ENCODE measurements at regions not wholly inside any gene's neighbourhood (a gene's known extent, or its start where the extent isn't known, plus 50 kb on each side); places are given as distances from the start of the nearest gene placed in this dataset.
"Not testable (repeated sequence)": the region's sequence is repeated elsewhere in the genome, so short reads cannot be mapped to it uniquely, and the experiment has no call there.

DNA sequence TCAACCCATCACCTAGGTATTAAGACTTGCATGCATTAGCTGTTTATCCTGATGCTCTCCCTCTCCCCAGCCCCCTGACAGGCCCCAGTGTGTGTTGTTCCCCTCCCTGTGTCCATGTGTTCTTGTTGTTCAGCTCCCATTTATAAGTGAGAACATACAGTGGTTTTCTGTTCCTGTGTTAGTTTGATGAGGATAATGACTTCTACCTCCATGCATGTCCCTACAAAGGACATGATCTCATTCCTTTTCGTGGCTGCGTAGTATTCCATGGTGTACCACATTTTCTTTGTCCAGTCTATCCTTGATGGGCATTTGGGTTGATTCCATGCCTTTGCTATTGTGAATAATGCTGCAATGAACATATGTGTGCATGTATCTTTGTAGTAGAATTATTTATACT is 578.3 kb downstream of the ZNF608 start:
- DNase-seq, POLR2A ChIA-PET, CTCF ChIA-PET: not testable (repeated sequence)

DNA sequence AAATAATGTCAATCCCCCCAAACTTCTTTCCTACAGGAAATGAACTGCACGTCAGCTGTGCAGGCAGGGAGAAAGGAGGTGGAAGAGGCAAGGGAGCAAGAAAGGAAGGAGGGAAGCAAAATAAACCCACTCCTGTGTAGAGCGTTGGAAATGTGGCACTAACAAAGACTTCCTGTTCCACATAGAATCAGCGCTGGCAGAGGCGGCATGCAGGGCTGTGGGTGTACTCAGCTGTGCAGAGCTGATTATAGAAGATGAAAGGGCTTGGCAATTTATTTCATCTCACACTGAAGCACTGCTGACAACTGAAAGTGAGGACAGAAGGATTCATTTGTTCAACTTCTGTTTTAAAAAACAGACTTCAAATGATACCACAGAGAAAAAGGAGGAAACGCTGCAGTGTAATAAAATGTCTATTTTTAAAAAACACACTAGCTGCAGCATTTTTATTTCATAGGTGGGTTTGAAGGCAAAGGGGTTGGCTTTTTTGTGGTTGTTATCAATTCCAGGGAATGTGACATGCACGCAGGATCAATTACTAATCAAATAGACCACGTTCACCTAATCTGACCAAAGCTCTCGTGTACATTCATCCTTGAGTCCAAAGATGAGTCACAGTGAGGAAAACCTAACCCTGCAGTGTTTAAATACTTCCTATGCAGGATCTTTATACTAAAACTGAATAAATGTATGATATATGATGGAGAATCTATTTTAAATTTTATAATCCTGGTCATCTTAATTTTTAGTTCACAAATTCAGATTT is 583.5 kb downstream of the ZNF608 start:
- H3K4me1 ChIP-seq (ENCODE audit: control extremely low read depth in 1 of 4, control insufficient read depth in 4 of 4, insufficient read depth in 4 of 4, low read length in 3 of 4): peaks cover 8 to 30% (median 17%) of the 10 kb centered on the region in 4 experiments
- H3K27me3 ChIP-seq (replicated peaks in 2 of 5; ENCODE audit: control insufficient read depth in 4 of 5, insufficient read depth in 5 of 5, low read length in 4 of 5): no peaks in the 10 kb centered on the region
- WGBS (ENCODE audit: insufficient coverage): 0% methylated on average over 1 of the region's 8 CpGs
- DNase-seq: peak; percentile 36 to 89 (median 79)
- no peaks in the 10 kb centered on the region for H3K36me3 ChIP-seq (ENCODE audit: control insufficient read depth in 4 of 4, insufficient read depth in 4 of 4, low read length in 3 of 4)
- H3K4me3 ChIP-seq (ENCODE audit: control insufficient read depth in 1 of 7, extremely low read depth in 1 of 7, insufficient read depth in 4 of 7, low read depth in 2 of 7, low read length in 6 of 7): peak overlapping the region in 4 of 7 experiments; percentile 34 to 54 (median 41)
- ChIA-PET CTCF (no interaction called here), POLR2A (no interaction called here)
- no peaks in the 10 kb centered on the region for H3K9me3 ChIP-seq (ENCODE audit: control extremely low read depth in 1 of 5, control insufficient read depth in 4 of 5, insufficient read depth in 2 of 5, low read depth in 1 of 5, low read length in 4 of 5)
- H3K27ac ChIP-seq (ENCODE audit: insufficient read depth in 1 of 2, low read depth in 1 of 2, low read length in 2 of 2, poor library complexity in 1 of 2, severe bottlenecking in 2 of 2): peak overlapping the region in 1 of 2 experiments; percentile 32

More for the DNA sequence above, 578.3 kb downstream of the ZNF608 start:
- H3K36me3 ChIP-seq (ENCODE audit: control insufficient read depth in 4 of 4, insufficient read depth in 4 of 4, low read length in 3 of 4); H3K4me3 ChIP-seq (ENCODE audit: control insufficient read depth in 1 of 7, extremely low read depth in 1 of 7, insufficient read depth in 4 of 7, low read depth in 2 of 7, low read length in 6 of 7); H3K27me3 ChIP-seq (replicated peaks in 2 of 5; ENCODE audit: control insufficient read depth in 4 of 5, insufficient read depth in 5 of 5, low read length in 4 of 5); H3K27ac ChIP-seq (ENCODE audit: insufficient read depth in 1 of 2, low read depth in 1 of 2, low read length in 2 of 2, poor library complexity in 1 of 2, severe bottlenecking in 2 of 2): not testable (repeated sequence)
- peaks cover 8 to 15% (median 11%) of the 10 kb centered on the region in 4 experiments for H3K4me1 ChIP-seq (ENCODE audit: control extremely low read depth in 1 of 4, control insufficient read depth in 4 of 4, insufficient read depth in 4 of 4, low read length in 3 of 4)
- H3K9me3 ChIP-seq (ENCODE audit: control extremely low read depth in 1 of 5, control insufficient read depth in 4 of 5, insufficient read depth in 2 of 5, low read depth in 1 of 5, low read length in 4 of 5): peaks cover 0 to 17% (median 0%) of the 10 kb centered on the region in 5 experiments
- WGBS (ENCODE audit: insufficient coverage): no CpG with 5 or more reads among the region's 2 CpGs

DNA sequence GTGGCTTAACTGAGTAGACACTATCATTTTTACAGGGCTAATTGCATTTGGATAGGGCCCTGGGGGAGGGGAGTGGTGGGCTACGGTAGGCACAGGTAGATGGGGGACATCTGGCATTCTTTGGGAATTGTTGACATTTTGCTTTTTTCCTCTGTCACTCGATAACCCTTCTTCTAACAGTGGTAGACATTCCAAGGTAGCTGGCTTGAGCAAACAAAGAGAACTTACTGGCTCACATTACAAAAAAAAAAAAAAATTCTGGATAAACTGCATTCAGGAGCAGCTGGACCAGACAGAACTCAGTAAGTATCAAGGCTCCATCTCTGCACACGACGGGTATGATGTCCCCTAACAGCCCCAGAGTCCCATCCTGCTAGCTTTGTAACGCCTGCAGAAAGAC is 585.2 kb downstream of the ZNF608 start:
- Histone ChIP-seq H3K9me3 (ENCODE audit: control extremely low read depth in 1 of 5, control insufficient read depth in 4 of 5, insufficient read depth in 2 of 5, low read depth in 1 of 5, low read length in 4 of 5) (peaks cover 0 to 1% (median 0%) of the 10 kb centered on the region in 5 experiments), H3K27ac (ENCODE audit: insufficient read depth in 1 of 2, low read depth in 1 of 2, low read length in 2 of 2, poor library complexity in 1 of 2, severe bottlenecking in 2 of 2) (no peak overlapping the region), H3K36me3 (ENCODE audit: control insufficient read depth in 4 of 4, insufficient read depth in 4 of 4, low read length in 3 of 4) (no peaks in the 10 kb centered on the region), H3K27me3 (replicated peaks in 2 of 5; ENCODE audit: control insufficient read depth in 4 of 5, insufficient read depth in 5 of 5, low read length in 4 of 5) (no peaks in the 10 kb centered on the region), H3K4me1 (ENCODE audit: control extremely low read depth in 1 of 4, control insufficient read depth in 4 of 4, insufficient read depth in 4 of 4, low read length in 3 of 4) (peaks cover 11 to 38% (median 24%) of the 10 kb centered on the region in 4 experiments), H3K4me3 (ENCODE audit: control insufficient read depth in 1 of 7, extremely low read depth in 1 of 7, insufficient read depth in 4 of 7, low read depth in 2 of 7, low read length in 6 of 7) (no peak overlapping the region)
- ChIA-PET POLR2A (no interaction called here), CTCF (no interaction called here)
- WGBS (ENCODE audit: insufficient coverage): 100% methylated on average over 3 of the region's 5 CpGs
- DNase-seq: no peak

DNA sequence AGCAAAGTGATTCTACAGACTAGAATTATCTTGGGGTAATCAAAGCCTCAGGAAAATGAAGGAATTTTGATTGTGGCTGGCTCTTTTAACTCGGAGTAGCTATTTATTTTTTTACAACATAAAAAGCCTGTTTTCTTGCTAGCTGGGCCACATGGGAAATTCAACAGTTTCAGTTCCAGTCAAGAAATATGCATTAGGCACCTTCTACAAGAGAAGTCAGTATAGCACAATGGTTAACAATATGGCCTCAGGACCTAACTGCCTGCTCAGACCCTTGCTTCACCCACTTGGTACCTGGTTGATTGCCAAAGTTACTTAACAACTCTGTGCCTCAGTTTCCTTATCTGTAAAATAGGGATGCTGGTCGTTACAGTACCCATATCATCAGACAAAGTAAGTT is 586.2 kb downstream of the ZNF608 start:
- Histone ChIP-seq H3K27ac (ENCODE audit: insufficient read depth in 1 of 2, low read depth in 1 of 2, low read length in 2 of 2, poor library complexity in 1 of 2, severe bottlenecking in 2 of 2) (no peak overlapping the region), H3K4me3 (ENCODE audit: control insufficient read depth in 1 of 7, extremely low read depth in 1 of 7, insufficient read depth in 4 of 7, low read depth in 2 of 7, low read length in 6 of 7) (no peak overlapping the region), H3K4me1 (ENCODE audit: control extremely low read depth in 1 of 4, control insufficient read depth in 4 of 4, insufficient read depth in 4 of 4, low read length in 3 of 4) (peaks cover 11 to 38% (median 24%) of the 10 kb centered on the region in 4 experiments), H3K36me3 (ENCODE audit: control insufficient read depth in 4 of 4, insufficient read depth in 4 of 4, low read length in 3 of 4) (no peaks in the 10 kb centered on the region), H3K27me3 (replicated peaks in 2 of 5; ENCODE audit: control insufficient read depth in 4 of 5, insufficient read depth in 5 of 5, low read length in 4 of 5) (no peaks in the 10 kb centered on the region), H3K9me3 (ENCODE audit: control extremely low read depth in 1 of 5, control insufficient read depth in 4 of 5, insufficient read depth in 2 of 5, low read depth in 1 of 5, low read length in 4 of 5) (peaks cover 0 to 8% (median 4%) of the 10 kb centered on the region in 5 experiments)
- no peak for DNase-seq
- 100% methylated on average over 1 of the region's 2 CpGs for WGBS (ENCODE audit: insufficient coverage)
- ChIA-PET CTCF (no interaction called here), POLR2A (no interaction called here)

DNA sequence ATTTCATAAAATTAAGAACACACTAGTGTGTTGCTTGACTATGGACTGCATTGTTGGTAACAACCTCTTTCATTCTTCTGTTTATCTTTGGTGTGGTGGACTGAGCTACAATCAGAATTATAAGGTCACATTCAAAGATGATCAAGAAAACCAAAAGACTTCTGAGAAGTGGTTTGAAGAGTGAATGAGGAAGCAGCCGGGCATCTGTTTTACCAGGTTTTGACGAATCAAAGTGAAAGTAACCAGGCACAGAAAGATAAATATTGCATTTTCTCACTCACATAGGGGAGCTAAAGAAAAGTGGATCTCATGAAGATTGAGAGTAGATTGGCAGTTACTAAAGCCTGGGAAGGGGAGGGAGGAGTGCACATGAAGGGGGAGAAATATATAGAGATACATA is 589.1 kb downstream of the ZNF608 start:
- H3K36me3 ChIP-seq (ENCODE audit: control insufficient read depth in 4 of 4, insufficient read depth in 4 of 4, low read length in 3 of 4): no peaks in the 10 kb centered on the region
- H3K27me3 ChIP-seq (replicated peaks in 2 of 5; ENCODE audit: control insufficient read depth in 4 of 5, insufficient read depth in 5 of 5, low read length in 4 of 5): no peaks in the 10 kb centered on the region
- peaks cover 0 to 16% (median 10%) of the 10 kb centered on the region in 4 experiments for H3K4me1 ChIP-seq (ENCODE audit: control extremely low read depth in 1 of 4, control insufficient read depth in 4 of 4, insufficient read depth in 4 of 4, low read length in 3 of 4)
- H3K9me3 ChIP-seq (ENCODE audit: control extremely low read depth in 1 of 5, control insufficient read depth in 4 of 5, insufficient read depth in 2 of 5, low read depth in 1 of 5, low read length in 4 of 5): peaks cover 0 to 25% (median 7%) of the 10 kb centered on the region in 5 experiments
- H3K27ac ChIP-seq (ENCODE audit: insufficient read depth in 1 of 2, low read depth in 1 of 2, low read length in 2 of 2, poor library complexity in 1 of 2, severe bottlenecking in 2 of 2): peak overlapping the region; percentile 22 to 62
- WGBS (ENCODE audit: insufficient coverage): no CpG with 5 or more reads among the region's 2 CpGs
- H3K4me3 ChIP-seq (ENCODE audit: control insufficient read depth in 1 of 7, extremely low read depth in 1 of 7, insufficient read depth in 4 of 7, low read depth in 2 of 7, low read length in 6 of 7): peak overlapping the region in 4 of 7 experiments; percentile 29 to 62 (median 49)
- peak; percentile 42 to 89 (median 82) for DNase-seq
- CTCF ChIA-PET: interaction anchor here (0.6 kb wide), 1 partner anchor 11 kb away, joined by 4 read pairs; no protein-coding TSS in a partner anchor
- POLR2A ChIA-PET: no interaction called here

DNA sequence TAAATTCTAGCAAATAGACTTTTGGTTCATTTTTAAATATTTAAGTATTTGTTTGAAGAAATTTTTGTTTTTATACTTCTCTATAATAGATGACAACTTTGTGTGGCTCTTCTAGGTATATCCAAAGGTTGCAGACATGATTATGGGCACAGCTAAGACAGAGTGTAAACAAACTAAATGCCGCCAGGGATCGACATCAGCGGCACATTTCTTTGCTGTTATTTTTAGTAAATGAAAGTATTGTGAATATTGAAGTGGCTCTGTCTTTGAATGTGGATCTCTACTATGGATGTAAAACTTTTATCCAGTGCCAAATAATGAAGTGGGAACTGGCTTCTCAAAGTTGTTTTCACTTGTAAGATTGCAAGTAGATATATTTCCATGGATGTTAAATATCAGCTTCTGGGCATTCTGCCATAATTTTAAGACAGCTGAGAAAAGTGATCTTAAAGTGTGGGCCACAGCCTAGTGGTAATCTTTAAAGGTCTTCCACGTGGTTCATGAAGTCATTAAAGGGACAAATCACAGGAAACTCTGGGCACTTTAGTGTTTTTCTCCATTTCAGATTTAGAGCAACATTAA is 589.9 kb downstream of the ZNF608 start:
- WGBS (ENCODE audit: insufficient coverage): 75% methylated on average over 4 of the region's 4 CpGs
- Histone ChIP-seq H3K4me1 (ENCODE audit: control extremely low read depth in 1 of 4, control insufficient read depth in 4 of 4, insufficient read depth in 4 of 4, low read length in 3 of 4) (peaks cover 0 to 15% (median 7%) of the 10 kb centered on the region in 4 experiments), H3K4me3 (ENCODE audit: control insufficient read depth in 1 of 7, extremely low read depth in 1 of 7, insufficient read depth in 4 of 7, low read depth in 2 of 7, low read length in 6 of 7) (no peak overlapping the region), H3K9me3 (ENCODE audit: control extremely low read depth in 1 of 5, control insufficient read depth in 4 of 5, insufficient read depth in 2 of 5, low read depth in 1 of 5, low read length in 4 of 5) (peaks cover 0 to 25% (median 7%) of the 10 kb centered on the region in 5 experiments), H3K36me3 (ENCODE audit: control insufficient read depth in 4 of 4, insufficient read depth in 4 of 4, low read length in 3 of 4) (no peaks in the 10 kb centered on the region), H3K27ac (ENCODE audit: insufficient read depth in 1 of 2, low read depth in 1 of 2, low read length in 2 of 2, poor library complexity in 1 of 2, severe bottlenecking in 2 of 2) (no peak overlapping the region), H3K27me3 (replicated peaks in 2 of 5; ENCODE audit: control insufficient read depth in 4 of 5, insufficient read depth in 5 of 5, low read length in 4 of 5) (no peaks in the 10 kb centered on the region)
- peak in 2 of 3 donors; percentile 30 to 43 for DNase-seq
- ChIA-PET POLR2A (no interaction called here), CTCF (no interaction called here)

DNA sequence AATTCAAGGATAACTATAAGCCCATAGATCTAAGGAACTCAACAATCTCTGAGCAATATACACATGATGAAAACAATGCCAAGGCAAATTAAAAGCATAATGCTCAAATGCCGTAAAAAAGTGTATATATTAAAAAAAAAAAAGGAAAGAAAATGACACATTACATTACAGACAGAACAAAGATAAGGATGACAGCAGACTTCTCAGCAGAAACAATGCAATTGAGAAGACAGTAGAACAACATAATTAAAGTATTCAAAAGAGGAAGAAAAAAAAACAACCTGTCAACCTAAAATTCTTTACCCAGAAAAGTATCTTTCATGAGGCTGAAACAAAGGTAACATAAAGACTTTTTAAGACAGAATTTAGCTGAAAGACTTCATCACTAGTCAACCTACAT is 591.7 kb downstream of the ZNF608 start:
- Histone ChIP-seq H3K27me3 (replicated peaks in 2 of 5; ENCODE audit: control insufficient read depth in 4 of 5, insufficient read depth in 5 of 5, low read length in 4 of 5) (no peaks in the 10 kb centered on the region), H3K9me3 (ENCODE audit: control extremely low read depth in 1 of 5, control insufficient read depth in 4 of 5, insufficient read depth in 2 of 5, low read depth in 1 of 5, low read length in 4 of 5) (peaks cover 0 to 31% (median 7%) of the 10 kb centered on the region in 5 experiments), H3K4me1 (ENCODE audit: control extremely low read depth in 1 of 4, control insufficient read depth in 4 of 4, insufficient read depth in 4 of 4, low read length in 3 of 4) (peaks cover 0 to 15% (median 7%) of the 10 kb centered on the region in 4 experiments), H3K36me3 (ENCODE audit: control insufficient read depth in 4 of 4, insufficient read depth in 4 of 4, low read length in 3 of 4) (no peaks in the 10 kb centered on the region), H3K4me3 (ENCODE audit: control insufficient read depth in 1 of 7, extremely low read depth in 1 of 7, insufficient read depth in 4 of 7, low read depth in 2 of 7, low read length in 6 of 7) (no peak overlapping the region), H3K27ac (ENCODE audit: insufficient read depth in 1 of 2, low read depth in 1 of 2, low read length in 2 of 2, poor library complexity in 1 of 2, severe bottlenecking in 2 of 2) (no peak overlapping the region)
- DNase-seq: peak in 2 of 3 donors; percentile 37 to 55
- ChIA-PET POLR2A (no interaction called here), CTCF (no interaction called here)
- no CpG with 5 or more reads among the region's 1 CpG for WGBS (ENCODE audit: insufficient coverage)

Measured in common myeloid progenitor, CD34-positive (primary cell).